Astrocyte (in vitro differentiated cells and primary cell): ENCODE measurements at regions not wholly inside any gene's neighbourhood (a gene's known extent, or its start where the extent isn't known, plus 50 kb on each side); places are given as distances from the start of the nearest gene placed in this dataset.

Experiments
- EZH2 ChIP-seq: IDR thresholded peaks from 2 replicates; pipeline ENCODE4 v1.6.1; 2012; ENCODE audit warnings: mild to moderate bottlenecking, low read length, inconsistent platforms; ENCODE audit not compliant: insufficient read depth
- TF ChIP-seq, protein P1 (sequence below): IDR thresholded peaks from 2 replicates; pipeline ENCODE4 v1.5.1; 2011; ENCODE audit warnings: low read depth, mild to moderate bottlenecking, inconsistent platforms, low read length, moderate library complexity; ENCODE audit not compliant: insufficient read depth

- TF ChIP-seq, protein P1, sequence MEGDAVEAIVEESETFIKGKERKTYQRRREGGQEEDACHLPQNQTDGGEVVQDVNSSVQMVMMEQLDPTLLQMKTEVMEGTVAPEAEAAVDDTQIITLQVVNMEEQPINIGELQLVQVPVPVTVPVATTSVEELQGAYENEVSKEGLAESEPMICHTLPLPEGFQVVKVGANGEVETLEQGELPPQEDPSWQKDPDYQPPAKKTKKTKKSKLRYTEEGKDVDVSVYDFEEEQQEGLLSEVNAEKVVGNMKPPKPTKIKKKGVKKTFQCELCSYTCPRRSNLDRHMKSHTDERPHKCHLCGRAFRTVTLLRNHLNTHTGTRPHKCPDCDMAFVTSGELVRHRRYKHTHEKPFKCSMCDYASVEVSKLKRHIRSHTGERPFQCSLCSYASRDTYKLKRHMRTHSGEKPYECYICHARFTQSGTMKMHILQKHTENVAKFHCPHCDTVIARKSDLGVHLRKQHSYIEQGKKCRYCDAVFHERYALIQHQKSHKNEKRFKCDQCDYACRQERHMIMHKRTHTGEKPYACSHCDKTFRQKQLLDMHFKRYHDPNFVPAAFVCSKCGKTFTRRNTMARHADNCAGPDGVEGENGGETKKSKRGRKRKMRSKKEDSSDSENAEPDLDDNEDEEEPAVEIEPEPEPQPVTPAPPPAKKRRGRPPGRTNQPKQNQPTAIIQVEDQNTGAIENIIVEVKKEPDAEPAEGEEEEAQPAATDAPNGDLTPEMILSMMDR = no peak
- no peak for TF ChIP-seq EZH2
Measured at GRCh38 chr3:194225418-194225812, 89.5 kb downstream of the HES1 start.
